ENCODE measurements at regions not wholly inside any gene's neighbourhood (a gene's known extent, or its start where the extent isn't known, plus 50 kb on each side); places are given as distances from the start of the nearest gene placed in this dataset.

DNA sequence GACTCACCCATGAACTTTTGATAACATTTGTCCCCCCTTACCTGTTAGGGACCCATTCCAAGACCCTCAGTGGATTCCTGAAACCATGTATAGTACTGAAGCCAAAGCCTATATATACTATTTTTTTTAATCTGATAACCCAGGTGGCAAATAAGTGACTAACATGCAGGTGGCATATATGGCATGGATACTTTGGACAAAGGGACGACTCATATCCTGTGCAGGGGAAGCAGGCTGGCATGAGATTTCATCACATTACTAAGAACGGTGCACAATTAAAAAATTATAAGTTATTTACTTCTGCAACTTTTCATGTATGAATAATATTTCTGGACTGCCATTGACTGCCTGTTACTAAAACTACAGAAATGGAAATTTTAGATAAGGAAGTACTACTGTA, 880.1 kb upstream of the FBXO33 start:
- ChIA-PET CTCF (no interaction called here), POLR2A (no interaction called here)
- Histone ChIP-seq H3K36me3 (ENCODE audit: control insufficient read depth, insufficient read depth, low read length) (no peaks in the 10 kb centered on the region), H3K27ac (ENCODE audit: low read length) (no peak overlapping the region), H3K4me1 (ENCODE audit: control insufficient read depth, insufficient read depth, low read length) (no peaks in the 10 kb centered on the region), H3K27me3 (ENCODE audit: control insufficient read depth, insufficient read depth, low read length) (no peaks in the 10 kb centered on the region), H3K9me3 (ENCODE audit: control insufficient read depth, insufficient read depth, low read depth, low read length) (no peaks in the 10 kb centered on the region; the same call in 1 of the 2 replicates), H3K4me3 (ENCODE audit: low read depth in 2 of 2, low read length in 2 of 2) (no peak overlapping the region)
- intact Hi-C loops (cut with micrococcal nuclease; ENCODE audit: unreplicated experiment): no loop called here
- TF ChIP-seq TCF7L2 (IDR thresholded peaks at IDR 0.05; ENCODE audit: low read depth, low read length) (no peak), SIN3A (IDR thresholded peaks at IDR 0.05; ENCODE audit: borderline replicate concordance, insufficient read depth, low read depth, low read length) (no peak), POLR2AphosphoS5 (IDR thresholded peaks at IDR 0.05; ENCODE audit: low read depth, low read length) (no peak)
- TF ChIP-seq, protein P1, sequence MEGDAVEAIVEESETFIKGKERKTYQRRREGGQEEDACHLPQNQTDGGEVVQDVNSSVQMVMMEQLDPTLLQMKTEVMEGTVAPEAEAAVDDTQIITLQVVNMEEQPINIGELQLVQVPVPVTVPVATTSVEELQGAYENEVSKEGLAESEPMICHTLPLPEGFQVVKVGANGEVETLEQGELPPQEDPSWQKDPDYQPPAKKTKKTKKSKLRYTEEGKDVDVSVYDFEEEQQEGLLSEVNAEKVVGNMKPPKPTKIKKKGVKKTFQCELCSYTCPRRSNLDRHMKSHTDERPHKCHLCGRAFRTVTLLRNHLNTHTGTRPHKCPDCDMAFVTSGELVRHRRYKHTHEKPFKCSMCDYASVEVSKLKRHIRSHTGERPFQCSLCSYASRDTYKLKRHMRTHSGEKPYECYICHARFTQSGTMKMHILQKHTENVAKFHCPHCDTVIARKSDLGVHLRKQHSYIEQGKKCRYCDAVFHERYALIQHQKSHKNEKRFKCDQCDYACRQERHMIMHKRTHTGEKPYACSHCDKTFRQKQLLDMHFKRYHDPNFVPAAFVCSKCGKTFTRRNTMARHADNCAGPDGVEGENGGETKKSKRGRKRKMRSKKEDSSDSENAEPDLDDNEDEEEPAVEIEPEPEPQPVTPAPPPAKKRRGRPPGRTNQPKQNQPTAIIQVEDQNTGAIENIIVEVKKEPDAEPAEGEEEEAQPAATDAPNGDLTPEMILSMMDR (IDR thresholded peaks at IDR 0.05): no peak
- TF ChIP-seq, protein P2, sequence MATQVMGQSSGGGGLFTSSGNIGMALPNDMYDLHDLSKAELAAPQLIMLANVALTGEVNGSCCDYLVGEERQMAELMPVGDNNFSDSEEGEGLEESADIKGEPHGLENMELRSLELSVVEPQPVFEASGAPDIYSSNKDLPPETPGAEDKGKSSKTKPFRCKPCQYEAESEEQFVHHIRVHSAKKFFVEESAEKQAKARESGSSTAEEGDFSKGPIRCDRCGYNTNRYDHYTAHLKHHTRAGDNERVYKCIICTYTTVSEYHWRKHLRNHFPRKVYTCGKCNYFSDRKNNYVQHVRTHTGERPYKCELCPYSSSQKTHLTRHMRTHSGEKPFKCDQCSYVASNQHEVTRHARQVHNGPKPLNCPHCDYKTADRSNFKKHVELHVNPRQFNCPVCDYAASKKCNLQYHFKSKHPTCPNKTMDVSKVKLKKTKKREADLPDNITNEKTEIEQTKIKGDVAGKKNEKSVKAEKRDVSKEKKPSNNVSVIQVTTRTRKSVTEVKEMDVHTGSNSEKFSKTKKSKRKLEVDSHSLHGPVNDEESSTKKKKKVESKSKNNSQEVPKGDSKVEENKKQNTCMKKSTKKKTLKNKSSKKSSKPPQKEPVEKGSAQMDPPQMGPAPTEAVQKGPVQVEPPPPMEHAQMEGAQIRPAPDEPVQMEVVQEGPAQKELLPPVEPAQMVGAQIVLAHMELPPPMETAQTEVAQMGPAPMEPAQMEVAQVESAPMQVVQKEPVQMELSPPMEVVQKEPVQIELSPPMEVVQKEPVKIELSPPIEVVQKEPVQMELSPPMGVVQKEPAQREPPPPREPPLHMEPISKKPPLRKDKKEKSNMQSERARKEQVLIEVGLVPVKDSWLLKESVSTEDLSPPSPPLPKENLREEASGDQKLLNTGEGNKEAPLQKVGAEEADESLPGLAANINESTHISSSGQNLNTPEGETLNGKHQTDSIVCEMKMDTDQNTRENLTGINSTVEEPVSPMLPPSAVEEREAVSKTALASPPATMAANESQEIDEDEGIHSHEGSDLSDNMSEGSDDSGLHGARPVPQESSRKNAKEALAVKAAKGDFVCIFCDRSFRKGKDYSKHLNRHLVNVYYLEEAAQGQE (IDR thresholded peaks at IDR 0.05; ENCODE audit: insufficient read depth in 1 of 2, low read depth in 2 of 2, low read length in 1 of 2): no peak
- DNase-seq (ENCODE audit: low read depth, low spot score) (no peak), ATAC-seq (no peak)
- no TSS peak for BruUV-seq (replicated peaks)
- in situ Hi-C loops (cut with HindIII; ENCODE audit: low pct_unique_long_range_greater_than_20kb, low sequenced_read_pairs): no loop called here

DNA sequence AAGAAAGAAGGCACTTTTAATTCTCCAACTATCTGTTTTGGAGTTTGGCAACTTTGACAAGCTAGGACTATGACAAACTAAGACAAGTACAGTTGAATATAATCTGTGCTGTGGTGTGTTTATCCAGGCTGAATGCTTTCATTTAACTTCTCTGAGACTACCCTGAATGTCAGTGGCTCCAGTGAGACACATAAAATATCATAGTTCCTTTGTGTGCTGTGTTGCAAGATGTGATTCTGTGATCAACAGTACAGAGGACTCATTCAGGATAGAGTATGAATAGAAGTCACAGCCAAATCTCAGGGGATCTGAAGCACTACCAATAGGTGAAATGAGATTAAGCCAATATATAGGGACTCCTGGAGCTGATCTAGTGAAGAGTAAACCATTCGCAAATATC, 876.9 kb upstream of the FBXO33 start:
- BruUV-seq (replicated peaks): no TSS peak
- in situ Hi-C loops (cut with HindIII; ENCODE audit: low pct_unique_long_range_greater_than_20kb, low sequenced_read_pairs): no loop called here

More for the DNA sequence above, 876.9 kb upstream of the FBXO33 start:
- CTCF ChIA-PET: no interaction called here
- TF ChIP-seq, protein P2 (IDR thresholded peaks at IDR 0.05; ENCODE audit: insufficient read depth in 1 of 2, low read depth in 2 of 2, low read length in 1 of 2): no peak
- TF ChIP-seq POLR2AphosphoS5 (IDR thresholded peaks at IDR 0.05; ENCODE audit: low read depth, low read length) (no peak), SIN3A (IDR thresholded peaks at IDR 0.05; ENCODE audit: borderline replicate concordance, insufficient read depth, low read depth, low read length) (no peak)
- TF ChIP-seq, protein P1 (IDR thresholded peaks at IDR 0.05): no peak
- DNase-seq (ENCODE audit: low read depth, low spot score): no peak
- Histone ChIP-seq H3K4me1 (ENCODE audit: control insufficient read depth, insufficient read depth, low read length) (no peaks in the 10 kb centered on the region), H3K9me3 (ENCODE audit: control insufficient read depth, insufficient read depth, low read depth, low read length) (no peaks in the 10 kb centered on the region; the same call in 1 of the 2 replicates), H3K27me3 (ENCODE audit: control insufficient read depth, insufficient read depth, low read length) (no peaks in the 10 kb centered on the region), H3K36me3 (ENCODE audit: control insufficient read depth, insufficient read depth, low read length) (no peaks in the 10 kb centered on the region), H3K4me3 (ENCODE audit: low read depth in 2 of 2, low read length in 2 of 2) (no peak overlapping the region), H3K27ac (ENCODE audit: low read length) (no peak overlapping the region)
- intact Hi-C loops (cut with micrococcal nuclease; ENCODE audit: unreplicated experiment): loop anchor here (10.0 kb wide), 1 partner anchor 244 kb away; no protein-coding TSS in a partner anchor
- no peak for ATAC-seq
- POLR2A ChIA-PET: no interaction called here

Data from Panc1 (cell line).